ENCODE measurements at regions not wholly inside any gene's neighbourhood (a gene's known extent, or its start where the extent isn't known, plus 50 kb on each side); places are given as distances from the start of the nearest gene placed in this dataset.

GRCh38 chr1:221812088-221812752, 70.3 kb upstream of the DUSP10 start:
- no peak for TF ChIP-seq CTCF (IDR thresholded peaks at IDR 0.05; ENCODE audit: low read depth, low read length, missing control alignments)
- Histone ChIP-seq H3K36me3 (replicated peaks) (no peaks in the 10 kb centered on the region), H3K27ac (no peak overlapping the region), H3K4me3 (ENCODE audit: low read depth, low read length) (no peak overlapping the region), H3K27me3 (replicated peaks) (no peaks in the 10 kb centered on the region)
- DNase-seq = no peak
- in situ Hi-C loops (cut with HindIII; ENCODE audit: low pct_ligation_motif_present, low sequenced_read_pairs) = no loop called here

- no peaks in the 10 kb centered on the region for H3K36me3 ChIP-seq (replicated peaks)
- in situ Hi-C loops (cut with HindIII; ENCODE audit: low pct_ligation_motif_present, low sequenced_read_pairs) = no loop called here
- no peak for TF ChIP-seq CTCF (IDR thresholded peaks at IDR 0.05; ENCODE audit: low read depth, low read length, missing control alignments)
- no peaks in the 10 kb centered on the region for H3K27me3 ChIP-seq (replicated peaks)
- H3K4me3 ChIP-seq (ENCODE audit: low read depth, low read length) = no peak overlapping the region
- DNase-seq = peak; percentile 71
- H3K27ac ChIP-seq = no peak overlapping the region
These were observed 68.5 kb upstream of the DUSP10 start for GRCh38 chr1:221810406-221810805.

- no peaks in the 10 kb centered on the region for H3K36me3 ChIP-seq (replicated peaks)
- H3K27ac ChIP-seq = no peak overlapping the region
- TF ChIP-seq CTCF (IDR thresholded peaks at IDR 0.05; ENCODE audit: low read depth, low read length, missing control alignments) = no peak
- DNase-seq = no peak
- H3K27me3 ChIP-seq (replicated peaks) = no peaks in the 10 kb centered on the region
- in situ Hi-C loops (cut with HindIII; ENCODE audit: low pct_ligation_motif_present, low sequenced_read_pairs) = no loop called here
- no peak overlapping the region for H3K4me3 ChIP-seq (ENCODE audit: low read depth, low read length)
These were observed 67.5 kb upstream of the DUSP10 start for GRCh38 chr1:221809091-221810029.

- no peak for TF ChIP-seq CTCF (IDR thresholded peaks at IDR 0.05; ENCODE audit: low read depth, low read length, missing control alignments)
- Histone ChIP-seq H3K27ac (no peak overlapping the region), H3K36me3 (replicated peaks) (no peaks in the 10 kb centered on the region), H3K27me3 (replicated peaks) (no peaks in the 10 kb centered on the region), H3K4me3 (ENCODE audit: low read depth, low read length) (no peak overlapping the region)
- DNase-seq = no peak
- in situ Hi-C loops (cut with HindIII; ENCODE audit: low pct_ligation_motif_present, low sequenced_read_pairs) = no loop called here
These were observed 65.1 kb upstream of the DUSP10 start for GRCh38 chr1:221806984-221807383.

GRCh38 chr1:221806236-221806635, 64.3 kb upstream of the DUSP10 start:
- no peak for DNase-seq
- TF ChIP-seq CTCF (IDR thresholded peaks at IDR 0.05; ENCODE audit: low read depth, low read length, missing control alignments) = no peak
- Histone ChIP-seq H3K27ac (no peak overlapping the region), H3K4me3 (ENCODE audit: low read depth, low read length) (no peak overlapping the region), H3K36me3 (replicated peaks) (no peaks in the 10 kb centered on the region), H3K27me3 (replicated peaks) (no peaks in the 10 kb centered on the region)
- in situ Hi-C loops (cut with HindIII; ENCODE audit: low pct_ligation_motif_present, low sequenced_read_pairs) = no loop called here

All from brain microvascular endothelial cell (primary cell).